ENCODE measurements at regions not wholly inside any gene's neighbourhood (a gene's known extent, or its start where the extent isn't known, plus 50 kb on each side); places are given as distances from the start of the nearest gene placed in this dataset.
"Not testable (repeated sequence)": the region's sequence is repeated elsewhere in the genome, so short reads cannot be mapped to it uniquely, and the experiment has no call there.

- Histone ChIP-seq H3K79me2 (ENCODE audit: control insufficient read depth, insufficient read depth, low read length, unreplicated experiment) (no peaks in the 10 kb centered on the region), H3K27ac (ENCODE audit: low read depth, low read length) (no peak overlapping the region), H3K36me3 (ENCODE audit: insufficient read depth, low read length) (no peaks in the 10 kb centered on the region), H3K4me3 (ENCODE audit: low read depth, low read length) (no peak overlapping the region), H2AFZ (ENCODE audit: low read length, unreplicated experiment) (no peak overlapping the region), H3K4me1 (ENCODE audit: control insufficient read depth, insufficient read depth, low read length, unreplicated experiment) (no peaks in the 10 kb centered on the region), H3K27me3 (ENCODE audit: insufficient read depth, low read length) (no peaks in the 10 kb centered on the region)
These were observed 162.2 kb upstream of the MEIS1 start for GRCh38 chr2:66272751-66273150.

- Histone ChIP-seq H3K27ac (ENCODE audit: low read depth, low read length) (no peak overlapping the region), H3K36me3 (ENCODE audit: insufficient read depth, low read length) (no peaks in the 10 kb centered on the region), H2AFZ (ENCODE audit: low read length, unreplicated experiment) (no peak overlapping the region), H3K4me1 (ENCODE audit: control insufficient read depth, insufficient read depth, low read length, unreplicated experiment) (no peaks in the 10 kb centered on the region), H3K79me2 (ENCODE audit: control insufficient read depth, insufficient read depth, low read length, unreplicated experiment) (no peaks in the 10 kb centered on the region), H3K27me3 (ENCODE audit: insufficient read depth, low read length) (no peaks in the 10 kb centered on the region), H3K4me3 (ENCODE audit: low read depth, low read length) (no peak overlapping the region)
These were observed 163.1 kb upstream of the MEIS1 start for GRCh38 chr2:66271777-66272176.

- Histone ChIP-seq H3K27ac (ENCODE audit: low read depth, low read length) (no peak overlapping the region), H3K4me3 (ENCODE audit: low read depth, low read length) (no peak overlapping the region), H2AFZ (ENCODE audit: low read length, unreplicated experiment) (no peak overlapping the region), H3K27me3 (ENCODE audit: insufficient read depth, low read length) (no peaks in the 10 kb centered on the region), H3K4me1 (ENCODE audit: control insufficient read depth, insufficient read depth, low read length, unreplicated experiment) (no peaks in the 10 kb centered on the region), H3K79me2 (ENCODE audit: control insufficient read depth, insufficient read depth, low read length, unreplicated experiment) (no peaks in the 10 kb centered on the region), H3K36me3 (ENCODE audit: insufficient read depth, low read length) (no peaks in the 10 kb centered on the region)
These were observed 164.7 kb upstream of the MEIS1 start for GRCh38 chr2:66270247-66270646.

- Histone ChIP-seq H3K4me3 (ENCODE audit: low read depth, low read length) (no peak overlapping the region), H3K27ac (ENCODE audit: low read depth, low read length) (no peak overlapping the region), H3K79me2 (ENCODE audit: control insufficient read depth, insufficient read depth, low read length, unreplicated experiment) (no peaks in the 10 kb centered on the region), H3K27me3 (ENCODE audit: insufficient read depth, low read length) (no peaks in the 10 kb centered on the region), H3K36me3 (ENCODE audit: insufficient read depth, low read length) (no peaks in the 10 kb centered on the region), H2AFZ (ENCODE audit: low read length, unreplicated experiment) (no peak overlapping the region), H3K4me1 (ENCODE audit: control insufficient read depth, insufficient read depth, low read length, unreplicated experiment) (no peaks in the 10 kb centered on the region)
These were observed 165.8 kb upstream of the MEIS1 start for GRCh38 chr2:66269166-66269565.

GRCh38 chr2:66268756-66269155, 166.2 kb upstream of the MEIS1 start:
- H3K27me3 ChIP-seq (ENCODE audit: insufficient read depth, low read length) = no peaks in the 10 kb centered on the region
- no peak overlapping the region for H3K27ac ChIP-seq (ENCODE audit: low read depth, low read length)
- H3K79me2 ChIP-seq (ENCODE audit: control insufficient read depth, insufficient read depth, low read length, unreplicated experiment) = no peaks in the 10 kb centered on the region
- no peak overlapping the region for H3K4me3 ChIP-seq (ENCODE audit: low read depth, low read length)
- H2AFZ ChIP-seq (ENCODE audit: low read length, unreplicated experiment) = no peak overlapping the region
- no peaks in the 10 kb centered on the region for H3K4me1 ChIP-seq (ENCODE audit: control insufficient read depth, insufficient read depth, low read length, unreplicated experiment)
- no peaks in the 10 kb centered on the region for H3K36me3 ChIP-seq (ENCODE audit: insufficient read depth, low read length)

GRCh38 chr2:66264354-66264753, 170.6 kb upstream of the MEIS1 start:
- no peak overlapping the region for H3K4me3 ChIP-seq (ENCODE audit: low read depth, low read length)
- H2AFZ ChIP-seq (ENCODE audit: low read length, unreplicated experiment) = no peak overlapping the region
- H3K79me2 ChIP-seq (ENCODE audit: control insufficient read depth, insufficient read depth, low read length, unreplicated experiment) = no peaks in the 10 kb centered on the region
- no peaks in the 10 kb centered on the region for H3K36me3 ChIP-seq (ENCODE audit: insufficient read depth, low read length)
- no peaks in the 10 kb centered on the region for H3K4me1 ChIP-seq (ENCODE audit: control insufficient read depth, insufficient read depth, low read length, unreplicated experiment)
- H3K27me3 ChIP-seq (ENCODE audit: insufficient read depth, low read length) = no peaks in the 10 kb centered on the region
- no peak overlapping the region for H3K27ac ChIP-seq (ENCODE audit: low read depth, low read length)

GRCh38 chr2:66255867-66256266, 179.1 kb upstream of the MEIS1 start:
- Histone ChIP-seq H3K27me3 (ENCODE audit: insufficient read depth, low read length) (no peaks in the 10 kb centered on the region), H3K4me3 (ENCODE audit: low read depth, low read length) (no peak overlapping the region), H3K79me2 (ENCODE audit: control insufficient read depth, insufficient read depth, low read length, unreplicated experiment) (no peaks in the 10 kb centered on the region), H3K27ac (ENCODE audit: low read depth, low read length) (no peak overlapping the region), H2AFZ (ENCODE audit: low read length, unreplicated experiment) (no peak overlapping the region), H3K4me1 (ENCODE audit: control insufficient read depth, insufficient read depth, low read length, unreplicated experiment) (no peaks in the 10 kb centered on the region), H3K36me3 (ENCODE audit: insufficient read depth, low read length) (no peaks in the 10 kb centered on the region)

GRCh38 chr2:66255136-66255535, 179.8 kb upstream of the MEIS1 start:
- Histone ChIP-seq H3K4me1 (ENCODE audit: control insufficient read depth, insufficient read depth, low read length, unreplicated experiment) (no peaks in the 10 kb centered on the region), H3K4me3 (ENCODE audit: low read depth, low read length) (no peak overlapping the region), H3K27ac (ENCODE audit: low read depth, low read length) (no peak overlapping the region), H2AFZ (ENCODE audit: low read length, unreplicated experiment) (no peak overlapping the region), H3K79me2 (ENCODE audit: control insufficient read depth, insufficient read depth, low read length, unreplicated experiment) (no peaks in the 10 kb centered on the region), H3K36me3 (ENCODE audit: insufficient read depth, low read length) (no peaks in the 10 kb centered on the region), H3K27me3 (ENCODE audit: insufficient read depth, low read length) (no peaks in the 10 kb centered on the region)

GRCh38 chr2:66253066-66253465, 181.9 kb upstream of the MEIS1 start:
- Histone ChIP-seq H3K36me3 (ENCODE audit: insufficient read depth, low read length) (no peaks in the 10 kb centered on the region), H3K79me2 (ENCODE audit: control insufficient read depth, insufficient read depth, low read length, unreplicated experiment) (no peaks in the 10 kb centered on the region), H3K4me3 (ENCODE audit: low read depth, low read length) (no peak overlapping the region), H3K27ac (ENCODE audit: low read depth, low read length) (no peak overlapping the region), H2AFZ (ENCODE audit: low read length, unreplicated experiment) (no peak overlapping the region), H3K27me3 (ENCODE audit: insufficient read depth, low read length) (no peaks in the 10 kb centered on the region), H3K4me1 (ENCODE audit: control insufficient read depth, insufficient read depth, low read length, unreplicated experiment) (no peaks in the 10 kb centered on the region)

GRCh38 chr2:66252109-66252508, 182.8 kb upstream of the MEIS1 start:
- no peak overlapping the region for H2AFZ ChIP-seq (ENCODE audit: low read length, unreplicated experiment)
- no peaks in the 10 kb centered on the region for H3K36me3 ChIP-seq (ENCODE audit: insufficient read depth, low read length)
- H3K4me1 ChIP-seq (ENCODE audit: control insufficient read depth, insufficient read depth, low read length, unreplicated experiment) = no peaks in the 10 kb centered on the region
- no peaks in the 10 kb centered on the region for H3K27me3 ChIP-seq (ENCODE audit: insufficient read depth, low read length)
- no peak overlapping the region for H3K4me3 ChIP-seq (ENCODE audit: low read depth, low read length)
- H3K79me2 ChIP-seq (ENCODE audit: control insufficient read depth, insufficient read depth, low read length, unreplicated experiment) = no peaks in the 10 kb centered on the region
- H3K27ac ChIP-seq (ENCODE audit: low read depth, low read length) = no peak overlapping the region

GRCh38 chr2:66251573-66251972, 183.4 kb upstream of the MEIS1 start:
- H3K27me3 ChIP-seq (ENCODE audit: insufficient read depth, low read length) = no peaks in the 10 kb centered on the region

GRCh38 chr2:66249089-66249488, 185.8 kb upstream of the MEIS1 start:
- not testable (repeated sequence) for H3K36me3 ChIP-seq (ENCODE audit: insufficient read depth, low read length); H3K79me2 ChIP-seq (ENCODE audit: control insufficient read depth, insufficient read depth, low read length, unreplicated experiment); H2AFZ ChIP-seq (ENCODE audit: low read length, unreplicated experiment); H3K27ac ChIP-seq (ENCODE audit: low read depth, low read length); H3K4me1 ChIP-seq (ENCODE audit: control insufficient read depth, insufficient read depth, low read length, unreplicated experiment); H3K27me3 ChIP-seq (ENCODE audit: insufficient read depth, low read length); H3K4me3 ChIP-seq (ENCODE audit: low read depth, low read length)

More at GRCh38 chr2:66251573-66251972, 183.4 kb upstream of the MEIS1 start:
- no peak overlapping the region for H2AFZ ChIP-seq (ENCODE audit: low read length, unreplicated experiment)
- H3K4me1 ChIP-seq (ENCODE audit: control insufficient read depth, insufficient read depth, low read length, unreplicated experiment) = no peaks in the 10 kb centered on the region
- no peaks in the 10 kb centered on the region for H3K79me2 ChIP-seq (ENCODE audit: control insufficient read depth, insufficient read depth, low read length, unreplicated experiment)
- H3K27ac ChIP-seq (ENCODE audit: low read depth, low read length) = no peak overlapping the region
- H3K4me3 ChIP-seq (ENCODE audit: low read depth, low read length) = no peak overlapping the region
- H3K36me3 ChIP-seq (ENCODE audit: insufficient read depth, low read length) = no peaks in the 10 kb centered on the region
